ENCODE measurements at regions not wholly inside any gene's neighbourhood (a gene's known extent, or its start where the extent isn't known, plus 50 kb on each side); places are given as distances from the start of the nearest gene placed in this dataset.

DNA sequence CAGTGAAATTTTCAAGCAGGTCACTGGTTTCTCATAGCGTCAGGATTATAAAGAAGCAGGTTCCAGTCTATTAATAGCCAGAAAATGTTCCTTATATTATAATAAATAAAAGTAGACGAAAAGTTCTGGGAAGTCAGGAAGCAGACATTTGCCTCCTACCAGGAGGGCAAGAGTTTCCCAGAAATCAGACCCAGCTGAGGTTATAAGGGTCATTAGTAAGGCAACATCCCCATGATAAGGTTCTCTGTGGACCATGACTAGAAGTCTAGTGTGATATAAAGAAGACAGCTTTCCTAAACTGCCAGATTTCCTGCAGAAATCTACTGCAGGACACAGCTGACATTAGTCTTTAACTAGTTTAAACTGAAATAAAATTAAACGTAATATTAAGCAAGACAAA lies 210.1 kb upstream of the STK17B start:
- TF ChIP-seq SUZ12 (IDR thresholded peaks at IDR 0.05; ENCODE audit: extremely low read depth, insufficient read depth, insufficient read length): no peak
- no peak for TF ChIP-seq YY1 (IDR thresholded peaks at IDR 0.05; ENCODE audit: insufficient read depth, insufficient read length)
